HepG2 (cell line): ENCODE measurements at regions not wholly inside any gene's neighbourhood (a gene's known extent, or its start where the extent isn't known, plus 50 kb on each side); places are given as distances from the start of the nearest gene placed in this dataset.

Experiments
- ARNT2 ChIP-seq: sonication (generic); formaldehyde crosslinking; IDR thresholded peaks from 2 replicates; pipeline ENCODE4 v1.8.0; 2022; ENCODE audit warnings: mild to moderate bottlenecking, low read depth, missing genetic modification reagents, moderate library complexity
- CAMTA2 ChIP-seq: sonication (generic); formaldehyde crosslinking; IDR thresholded peaks from 2 replicates; pipeline ENCODE4 v1.4.0; 2020; ENCODE audit warnings: mild to moderate bottlenecking, missing genetic modification reagents, borderline replicate concordance
- RAD21 ChIP-seq: fragments of 450-650 bp; formaldehyde crosslinking; IDR thresholded peaks from 2 replicates; pipeline ENCODE4 v1.5.0; 2020; ENCODE audit warnings: mild to moderate bottlenecking
- TF ChIP-seq, protein P1 (sequence below): sonication (generic); formaldehyde crosslinking; IDR thresholded peaks from 2 replicates; pipeline ENCODE4 v1.4.0; 2020; ENCODE audit warnings: missing genetic modification reagents; ENCODE audit errors: not compliant biosample characterization

- no peak for TF ChIP-seq CAMTA2
- no peak for TF ChIP-seq ARNT2 (CRISPR knock-in tag)
- no peak for TF ChIP-seq RAD21 (CRISPR knock-in tag)
- TF ChIP-seq, protein P1, sequence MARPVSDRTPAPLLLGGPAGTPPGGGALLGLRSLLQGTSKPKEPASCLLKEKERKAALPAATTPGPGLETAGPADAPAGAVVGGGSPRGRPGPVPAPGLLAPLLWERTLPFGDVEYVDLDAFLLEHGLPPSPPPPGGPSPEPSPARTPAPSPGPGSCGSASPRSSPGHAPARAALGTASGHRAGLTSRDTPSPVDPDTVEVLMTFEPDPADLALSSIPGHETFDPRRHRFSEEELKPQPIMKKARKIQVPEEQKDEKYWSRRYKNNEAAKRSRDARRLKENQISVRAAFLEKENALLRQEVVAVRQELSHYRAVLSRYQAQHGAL (CRISPR knock-in tag) = no peak
Measured at GRCh38 chr10:127813290-127813689, 76.3 kb downstream of the FOXI2 start.
